ENCODE measurements at regions not wholly inside any gene's neighbourhood (a gene's known extent, or its start where the extent isn't known, plus 50 kb on each side); places are given as distances from the start of the nearest gene placed in this dataset.

GRCh38 chr9:129284607-129285291, 106.7 kb upstream of the IER5L start (continued):
- TF ChIP-seq HDAC2 (IDR thresholded peaks at IDR 0.05; ENCODE audit: borderline replicate concordance in 1 of 2, low read depth in 2 of 2, low read length in 2 of 2) (no peak), JUND (IDR thresholded peaks at IDR 0.05; ENCODE audit: low read length) (no peak), POU5F1 (IDR thresholded peaks at IDR 0.05; ENCODE audit: low read depth, low read length) (no peak), SIRT6 (IDR thresholded peaks at IDR 0.05; ENCODE audit: low read length) (no peak), EZH2 (IDR thresholded peaks at IDR 0.05; ENCODE audit: low read depth, low read length, severe bottlenecking) (no peak), TEAD4 (IDR thresholded peaks at IDR 0.05; ENCODE audit: low read depth, low read length) (no peak)
